ENCODE measurements at regions not wholly inside any gene's neighbourhood (a gene's known extent, or its start where the extent isn't known, plus 50 kb on each side); places are given as distances from the start of the nearest gene placed in this dataset.

- intact Hi-C loops (cut with DNase I): no loop called here
- no peak for DNase-seq
These were observed 144.1 kb upstream of the ACTBL2 start for GRCh38 chr5:57626703-57627102.

GRCh38 chr5:57621624-57622023 lies 139.0 kb upstream of the ACTBL2 start:
- intact Hi-C loops (cut with DNase I): no loop called here
- no peak for DNase-seq

GRCh38 chr5:57618767-57619381 lies 136.3 kb upstream of the ACTBL2 start:
- no peak for DNase-seq
- intact Hi-C loops (cut with DNase I): no loop called here

- intact Hi-C loops (cut with DNase I): no loop called here
- DNase-seq: no peak
These were observed 131.1 kb upstream of the ACTBL2 start for GRCh38 chr5:57613741-57614140.

GRCh38 chr5:57611177-57611576 lies 128.6 kb upstream of the ACTBL2 start:
- intact Hi-C loops (cut with DNase I): no loop called here
- DNase-seq: no peak

GRCh38 chr5:57608542-57608941 lies 125.9 kb upstream of the ACTBL2 start:
- intact Hi-C loops (cut with DNase I): no loop called here
- DNase-seq: no peak

GRCh38 chr5:57601996-57602395 lies 119.4 kb upstream of the ACTBL2 start:
- intact Hi-C loops (cut with DNase I): no loop called here
- DNase-seq: no peak

GRCh38 chr5:57600321-57600720 lies 117.7 kb upstream of the ACTBL2 start:
- no peak for DNase-seq
- intact Hi-C loops (cut with DNase I): no loop called here

- intact Hi-C loops (cut with DNase I): no loop called here
- no peak for DNase-seq
These were observed 116.1 kb upstream of the ACTBL2 start for GRCh38 chr5:57598756-57599155.

GRCh38 chr5:57598097-57598496 lies 115.5 kb upstream of the ACTBL2 start:
- intact Hi-C loops (cut with DNase I): no loop called here
- DNase-seq: peak in 2 of 10 donors; percentile 63 to 67

- intact Hi-C loops (cut with DNase I): no loop called here
- DNase-seq: no peak
These were observed 112.9 kb upstream of the ACTBL2 start for GRCh38 chr5:57595523-57595991.

- no peak for DNase-seq
- intact Hi-C loops (cut with DNase I): no loop called here
These were observed 111.8 kb upstream of the ACTBL2 start for GRCh38 chr5:57594436-57594835.

GRCh38 chr5:57592236-57592635 lies 109.6 kb upstream of the ACTBL2 start:
- no peak for DNase-seq
- intact Hi-C loops (cut with DNase I): no loop called here

GRCh38 chr5:57586649-57587048 lies 104.0 kb upstream of the ACTBL2 start:
- intact Hi-C loops (cut with DNase I): no loop called here
- DNase-seq: no peak

GRCh38 chr5:57582578-57583070 lies 100.0 kb upstream of the ACTBL2 start:
- intact Hi-C loops (cut with DNase I): no loop called here
- no peak for DNase-seq

- DNase-seq: no peak
- intact Hi-C loops (cut with DNase I): no loop called here
These were observed 99.2 kb upstream of the ACTBL2 start for GRCh38 chr5:57581772-57582171.

GRCh38 chr5:57581222-57581621 lies 98.6 kb upstream of the ACTBL2 start:
- no peak for DNase-seq
- intact Hi-C loops (cut with DNase I): no loop called here

- DNase-seq: no peak
- intact Hi-C loops (cut with DNase I): no loop called here
These were observed 95.0 kb upstream of the ACTBL2 start for GRCh38 chr5:57577432-57578175.

GRCh38 chr5:57576317-57576716 lies 93.7 kb upstream of the ACTBL2 start:
- no peak for DNase-seq
- intact Hi-C loops (cut with DNase I): no loop called here

GRCh38 chr5:57575839-57576238 lies 93.2 kb upstream of the ACTBL2 start:
- intact Hi-C loops (cut with DNase I): no loop called here
- no peak for DNase-seq

GRCh38 chr5:57572461-57572860 lies 89.8 kb upstream of the ACTBL2 start:
- intact Hi-C loops (cut with DNase I): no loop called here
- DNase-seq: no peak

- no peak for DNase-seq
- intact Hi-C loops (cut with DNase I): no loop called here
These were observed 87.0 kb upstream of the ACTBL2 start for GRCh38 chr5:57569601-57570000.
